OCI-LY1 (cell line): ENCODE measurements at regions not wholly inside any gene's neighbourhood (a gene's known extent, or its start where the extent isn't known, plus 50 kb on each side); places are given as distances from the start of the nearest gene placed in this dataset.

Source experiments
- H2AFZ ChIP-seq: fragments of 200-600 bp; sonication (generic), shearing (Covaris generic); 2 replicates; pipeline ENCODE4 v1.6.0; 2014; ENCODE audit warnings: antibody characterized with exemption, mild to moderate bottlenecking, low read length
- H3F3A ChIP-seq: fragments of 200-600 bp; sonication (generic), shearing (Covaris generic); 2 replicates; pipeline ENCODE4 v1.6.0; 2014; ENCODE audit warnings: mild to moderate bottlenecking, antibody characterized with exemption, low read length, moderate library complexity; ENCODE audit not compliant: insufficient read depth
- H3K27ac ChIP-seq: fragments of 200-600 bp; sonication (generic); 2 replicates; pipeline ENCODE4 v1.5.1; 2014; ENCODE audit warnings: low read length, mixed run types, mild to moderate bottlenecking, low read depth; ENCODE audit not compliant: poor library complexity, severe bottlenecking
- H3K27me3 ChIP-seq: fragments of 200-600 bp; sonication (generic); 2 replicates; pipeline ENCODE4 v1.6.0; 2014; ENCODE audit warnings: antibody characterized with exemption, mild to moderate bottlenecking, low read length, moderate library complexity; ENCODE audit not compliant: insufficient read depth
- H3K36me3 ChIP-seq: fragments of 200-600 bp; sonication (generic); 2 replicates; pipeline ENCODE4 v1.6.1; 2014; ENCODE audit warnings: mild to moderate bottlenecking, antibody characterized with exemption, low read length, moderate library complexity, mixed read lengths; ENCODE audit not compliant: insufficient read depth
- H3K4me1 ChIP-seq: fragments of 200-600 bp; sonication (generic); 2 replicates; pipeline ENCODE4 v1.5.1; 2014; ENCODE audit warnings: mild to moderate bottlenecking, low read length, moderate library complexity; ENCODE audit not compliant: insufficient read depth, severe bottlenecking
- H3K4me2 ChIP-seq: fragments of 200-600 bp; sonication (generic), shearing (Covaris generic); 2 replicates; pipeline ENCODE4 v1.6.1; 2014; ENCODE audit warnings: low read length
- H3K4me3 ChIP-seq: fragments of 200-600 bp; sonication (generic); 2 replicates; pipeline ENCODE4 v1.5.1; 2014; ENCODE audit warnings: low read length, low read depth, mild to moderate bottlenecking, mixed read lengths; ENCODE audit not compliant: poor library complexity, severe bottlenecking
- H3K79me2 ChIP-seq: fragments of 200-600 bp; shearing (Covaris generic); 2 replicates; pipeline ENCODE4 v1.6.1; 2016; ENCODE audit warnings: mixed run types, low read length, mixed read lengths; ENCODE audit not compliant: insufficient read depth
- H3K9ac ChIP-seq: fragments of 200-600 bp; sonication (generic), shearing (Covaris generic); 2 replicates; pipeline ENCODE4 v1.6.1; 2014; ENCODE audit warnings: mild to moderate bottlenecking, low read length, mixed read lengths
- H3K9me2 ChIP-seq: fragments of 200-600 bp; sonication (generic), shearing (Covaris generic); 2 replicates; pipeline ENCODE4 v1.6.1; 2014; ENCODE audit warnings: low read depth, mild to moderate bottlenecking, low read length, mixed read lengths
- H3K9me3 ChIP-seq: fragments of 200-600 bp; shearing (Covaris generic); 2 replicates; pipeline ENCODE4 v1.6.1; 2014; ENCODE audit warnings: low read length, mixed read lengths
- H4K20me1 ChIP-seq: fragments of 200-600 bp; sonication (generic), shearing (Covaris generic); 2 replicates; pipeline ENCODE4 v1.6.0; 2016; ENCODE audit warnings: mild to moderate bottlenecking, low read length; ENCODE audit not compliant: insufficient read depth
- CTCF ChIP-seq: fragments of 200-600 bp; sonication (generic), shearing (Covaris generic); IDR thresholded peaks from 2 replicates; pipeline ENCODE4 v1.5.1; 2017; ENCODE audit warnings: mild to moderate bottlenecking, antibody characterized with exemption, low read length, moderate library complexity, mixed read lengths
- EZH2 ChIP-seq: fragments of 200-600 bp; sonication (generic), shearing (Covaris generic); IDR thresholded peaks from 2 replicates; pipeline ENCODE4 v1.8.0; 2017; ENCODE audit warnings: borderline replicate concordance, mixed run types, mild to moderate bottlenecking, antibody characterized with exemption, low read length, moderate library complexity, mixed read lengths

DNA sequence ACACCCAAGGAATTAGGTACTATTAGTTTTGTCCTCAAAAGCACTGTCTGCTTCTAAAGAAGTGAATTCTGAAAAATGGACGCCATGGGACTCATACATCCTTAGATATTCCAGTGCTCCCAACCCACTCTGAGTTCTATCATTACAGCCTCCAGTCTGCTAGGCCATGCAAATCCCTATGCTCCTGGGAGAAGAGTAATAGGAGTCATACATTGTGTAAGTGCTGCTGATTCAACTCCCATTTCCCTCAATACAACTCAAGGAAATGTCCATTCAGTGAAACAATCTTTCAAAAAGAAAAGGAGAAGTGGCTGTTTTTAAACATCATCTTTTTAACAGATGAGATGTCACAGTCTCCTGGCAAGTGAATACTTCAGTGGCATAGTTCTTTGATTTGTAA is 590.2 kb upstream of the LRRC4C start:
- H4K20me1 ChIP-seq, result no peaks in the 10 kb centered on the region
- no peaks in the 10 kb centered on the region for H3K9me3 ChIP-seq
- H3K4me2 ChIP-seq, result no peak overlapping the region

GRCh38 chr11:42054351-42054900 is 595.0 kb upstream of the LRRC4C start:
- Histone ChIP-seq H3K79me2 (no peaks in the 10 kb centered on the region), H3K36me3 (no peaks in the 10 kb centered on the region), H3K9ac (no peak overlapping the region), H3K27ac (no peak overlapping the region), H3K4me2 (no peak overlapping the region), H3K9me2 (no peaks in the 10 kb centered on the region), H3K27me3 (no peaks in the 10 kb centered on the region), H3F3A (no peaks in the 10 kb centered on the region), H3K4me1 (no peaks in the 10 kb centered on the region), H3K9me3 (no peaks in the 10 kb centered on the region), H4K20me1 (no peaks in the 10 kb centered on the region), H2AFZ (no peak overlapping the region), H3K4me3 (no peak overlapping the region)
- TF ChIP-seq EZH2 (no peak), CTCF (no peak)

More for the DNA sequence above, 590.2 kb upstream of the LRRC4C start:
- H3K36me3 ChIP-seq, result no peaks in the 10 kb centered on the region
- no peak overlapping the region for H3K9ac ChIP-seq
- H3K9me2 ChIP-seq, result no peaks in the 10 kb centered on the region
- no peaks in the 10 kb centered on the region for H3K27me3 ChIP-seq
- no peak for TF ChIP-seq EZH2
- no peak for TF ChIP-seq CTCF
- H2AFZ ChIP-seq, result no peak overlapping the region
- no peaks in the 10 kb centered on the region for H3F3A ChIP-seq
- H3K4me1 ChIP-seq, result no peaks in the 10 kb centered on the region
- no peak overlapping the region for H3K4me3 ChIP-seq
- no peaks in the 10 kb centered on the region for H3K79me2 ChIP-seq
- H3K27ac ChIP-seq, result no peak overlapping the region

DNA sequence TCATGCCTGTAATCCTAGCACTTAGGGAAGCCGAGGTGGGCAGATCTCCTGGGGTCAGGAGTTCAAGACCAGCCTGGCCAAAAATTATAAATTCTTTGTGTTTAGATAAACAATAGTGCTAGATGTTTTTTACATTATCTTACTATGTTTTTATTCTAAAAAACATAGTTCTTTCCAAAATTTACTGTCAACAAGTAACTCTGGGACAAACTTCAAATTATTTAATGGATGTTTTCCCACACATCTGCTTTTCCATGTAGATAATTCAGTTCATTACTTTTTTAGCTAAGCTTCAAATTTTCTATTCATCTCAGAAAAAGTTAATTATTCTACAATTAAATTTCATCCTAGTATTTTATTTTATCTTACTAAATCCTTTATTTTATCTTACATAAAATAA is 596.2 kb upstream of the LRRC4C start:
- Histone ChIP-seq H3K4me1 (no peaks in the 10 kb centered on the region), H3K36me3 (no peaks in the 10 kb centered on the region)

More for the DNA sequence above, 596.2 kb upstream of the LRRC4C start:
- Histone ChIP-seq H3K9ac (no peak overlapping the region), H3K4me3 (no peak overlapping the region), H3F3A (no peaks in the 10 kb centered on the region), H3K27ac (no peak overlapping the region), H4K20me1 (no peaks in the 10 kb centered on the region), H3K4me2 (no peak overlapping the region), H3K27me3 (no peaks in the 10 kb centered on the region), H3K79me2 (no peaks in the 10 kb centered on the region), H3K9me3 (no peaks in the 10 kb centered on the region), H2AFZ (no peak overlapping the region), H3K9me2 (no peaks in the 10 kb centered on the region)
- no peak for TF ChIP-seq CTCF
- no peak for TF ChIP-seq EZH2
